HG03432 (cell line): ENCODE measurements at regions not wholly inside any gene's neighbourhood (a gene's known extent, or its start where the extent isn't known, plus 50 kb on each side); places are given as distances from the start of the nearest gene placed in this dataset.

Source experiments
- ATAC-seq: cut with Tn5 transposase; IDR thresholded peaks from one replicate; pipeline ENCODE4 v1.9.1; 2021; ENCODE audit warnings: mild to moderate bottlenecking, moderate library complexity; ENCODE audit not compliant: unreplicated experiment

DNA sequence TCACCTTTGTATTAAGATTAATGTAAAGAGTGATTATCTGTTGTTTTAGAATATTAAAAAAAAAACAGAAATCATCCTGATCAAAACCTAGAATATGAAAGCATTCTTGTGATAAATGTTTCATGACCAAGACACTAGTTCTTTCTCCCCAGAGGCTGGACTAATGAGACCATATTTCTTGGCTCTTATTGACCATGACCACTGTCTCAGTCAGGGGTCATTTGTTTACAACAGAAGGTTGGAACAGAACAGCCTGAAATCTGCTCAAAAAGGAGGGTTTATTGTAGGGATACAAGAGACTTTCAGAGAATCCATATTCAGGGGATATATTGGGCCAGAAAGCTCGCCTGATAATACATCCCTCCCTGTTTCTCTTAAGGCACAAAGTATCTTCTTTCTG is 87.7 kb downstream of the TMEM30B start:
- no peak for ATAC-seq

DNA sequence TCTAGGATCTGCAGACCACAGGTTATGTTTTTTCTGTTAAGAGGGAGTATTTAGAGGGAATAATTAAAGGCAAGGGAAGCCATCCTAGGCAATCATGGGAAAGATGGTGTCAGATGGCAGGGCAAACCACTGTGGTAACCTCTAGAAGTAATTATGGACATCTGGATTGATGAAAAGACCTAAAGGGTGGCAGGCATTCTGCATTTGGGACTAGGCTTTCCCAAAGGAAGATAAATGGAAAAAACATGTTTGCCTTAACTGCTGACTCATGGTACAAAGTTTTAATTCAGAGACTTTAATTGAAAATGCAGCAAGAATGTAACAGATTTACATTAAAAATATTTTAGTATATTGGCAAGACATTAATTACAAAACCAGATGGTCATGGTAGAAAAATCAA is 88.1 kb downstream of the TMEM30B start:
- ATAC-seq, result no peak

DNA sequence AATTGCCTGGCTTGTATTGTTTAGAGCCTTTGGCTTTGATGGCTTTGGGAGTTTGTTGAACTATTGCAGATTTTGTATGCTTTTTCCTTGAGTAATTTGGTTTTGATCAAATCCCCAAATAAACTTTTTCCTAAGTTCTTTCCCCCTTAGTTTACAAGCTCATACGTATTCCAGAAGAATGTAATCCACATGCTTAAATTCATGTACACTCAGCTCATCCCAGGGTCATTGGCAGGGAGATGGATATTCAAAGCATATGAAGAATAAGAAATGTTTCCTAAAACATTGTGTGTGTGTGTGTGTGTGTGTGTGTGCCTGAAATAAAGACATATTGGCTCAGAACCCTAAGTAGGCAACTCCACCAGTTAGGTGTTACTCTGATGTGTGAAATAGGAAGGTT is 89.4 kb downstream of the TMEM30B start:
- no peak for ATAC-seq

DNA sequence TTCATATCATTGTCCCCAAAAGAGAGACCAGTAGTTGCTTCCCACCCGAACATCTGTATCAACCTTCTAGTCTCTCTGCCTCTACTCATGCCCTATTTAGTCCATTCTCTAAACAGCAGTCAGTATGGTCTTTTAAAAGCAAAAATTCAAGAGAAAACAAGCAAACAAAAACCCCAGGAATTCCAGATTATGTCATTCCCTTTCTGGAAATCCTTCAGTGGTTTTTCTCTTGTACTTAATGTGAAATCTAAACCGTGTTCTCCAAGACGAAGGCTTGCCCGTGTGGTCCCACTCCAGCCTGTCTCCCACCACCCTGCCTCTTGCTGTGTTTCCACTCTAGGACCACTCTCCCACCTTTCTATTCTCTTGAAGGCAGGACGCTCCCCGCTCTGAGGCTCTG is 90.8 kb downstream of the TMEM30B start:
- ATAC-seq, result no peak

DNA sequence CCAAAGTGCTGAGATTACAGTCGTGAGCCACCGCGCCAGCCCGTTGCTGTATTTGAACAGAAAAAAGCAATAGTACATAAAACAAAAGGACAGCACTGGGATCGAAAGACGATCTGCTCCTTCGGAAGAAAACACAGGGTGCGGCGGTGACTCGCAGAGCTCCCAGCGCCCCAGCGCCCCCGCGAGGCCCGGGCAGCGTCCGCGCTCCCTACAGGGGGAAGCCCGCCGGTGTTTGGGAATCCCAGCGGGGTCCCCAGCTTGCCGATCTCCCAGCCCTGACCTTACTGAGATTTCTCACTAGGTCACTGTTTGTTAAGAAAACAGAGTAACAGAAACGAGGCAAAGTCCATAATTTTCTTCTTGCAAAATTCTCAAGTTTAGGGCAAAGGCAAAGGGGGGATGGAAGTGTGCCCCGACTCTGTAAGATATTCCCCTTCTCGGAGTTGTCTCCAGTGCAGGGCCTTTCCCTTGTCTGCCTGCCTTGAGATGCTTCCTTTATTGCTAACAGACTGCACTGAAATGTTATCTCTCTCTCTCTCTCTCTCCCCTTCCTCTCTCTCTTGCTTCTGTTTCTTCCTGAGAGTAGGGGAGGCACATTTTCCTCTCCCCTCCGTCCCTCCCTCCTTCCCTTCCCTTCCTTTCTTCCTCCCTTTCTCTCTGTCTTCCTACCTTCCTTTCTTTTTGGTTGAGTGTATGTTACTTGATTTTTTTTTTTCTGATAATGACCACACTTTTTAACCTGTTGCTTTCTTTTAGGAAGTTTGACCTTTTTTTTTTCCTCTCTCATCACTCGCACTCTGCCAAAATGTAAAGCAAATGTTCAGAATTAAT is 91.9 kb downstream of the TMEM30B start:
- peak; percentile 77 for ATAC-seq

DNA sequence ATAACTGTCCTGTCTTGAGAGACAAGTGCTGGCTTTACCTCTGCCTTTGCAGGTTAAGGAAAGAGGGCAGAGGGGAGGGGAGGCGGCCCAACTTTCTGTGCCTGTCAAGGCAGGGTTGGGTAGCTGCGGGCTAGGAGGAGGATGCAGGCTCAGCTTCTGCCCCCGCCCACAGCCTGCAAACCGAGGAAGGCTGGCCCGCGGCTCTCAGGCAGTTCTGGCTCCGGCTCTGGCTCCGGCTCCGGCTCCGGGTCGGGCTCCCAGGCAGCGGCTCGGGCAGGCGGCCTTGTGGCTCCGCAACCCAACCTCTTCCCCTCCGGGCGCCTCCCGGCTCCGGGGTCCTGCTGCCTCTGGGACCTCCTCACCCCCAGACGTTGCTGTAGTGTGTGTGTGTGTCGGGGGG is 92.9 kb downstream of the TMEM30B start:
- no peak for ATAC-seq

DNA sequence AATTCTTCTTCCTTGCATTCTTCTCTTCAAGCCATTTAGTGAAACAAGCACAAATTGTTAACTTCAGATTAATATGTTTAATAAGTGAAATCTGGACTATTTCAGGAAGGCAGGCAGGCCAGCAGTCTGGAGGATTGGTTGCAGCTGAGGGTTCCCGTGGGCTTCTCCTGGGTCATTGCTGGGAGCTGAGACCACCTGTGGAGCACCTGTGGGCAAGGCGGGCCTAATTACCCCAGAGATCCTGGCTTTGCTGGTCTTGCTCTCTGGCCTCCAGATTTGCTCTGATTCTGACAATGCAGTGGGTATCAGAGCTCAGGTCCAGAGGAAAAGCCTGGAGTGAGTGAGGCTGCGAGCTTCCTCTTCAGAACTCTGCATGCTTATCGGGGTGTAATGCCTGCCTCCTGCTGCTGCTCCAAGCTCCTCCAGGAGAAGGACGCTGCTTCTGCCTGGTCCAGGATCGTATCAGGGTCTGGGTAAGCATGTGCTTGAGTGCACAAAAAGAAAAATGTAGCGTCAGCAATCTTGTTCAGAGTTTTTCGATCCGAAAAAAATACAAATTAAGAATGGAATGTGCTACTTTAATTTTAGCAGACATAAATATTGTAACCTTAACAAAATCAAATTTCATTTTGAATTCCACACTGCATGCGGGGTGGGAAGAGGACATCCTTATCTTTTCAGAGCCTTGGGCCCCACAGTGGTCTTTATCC is 93.8 kb downstream of the TMEM30B start:
- no peak for ATAC-seq

DNA sequence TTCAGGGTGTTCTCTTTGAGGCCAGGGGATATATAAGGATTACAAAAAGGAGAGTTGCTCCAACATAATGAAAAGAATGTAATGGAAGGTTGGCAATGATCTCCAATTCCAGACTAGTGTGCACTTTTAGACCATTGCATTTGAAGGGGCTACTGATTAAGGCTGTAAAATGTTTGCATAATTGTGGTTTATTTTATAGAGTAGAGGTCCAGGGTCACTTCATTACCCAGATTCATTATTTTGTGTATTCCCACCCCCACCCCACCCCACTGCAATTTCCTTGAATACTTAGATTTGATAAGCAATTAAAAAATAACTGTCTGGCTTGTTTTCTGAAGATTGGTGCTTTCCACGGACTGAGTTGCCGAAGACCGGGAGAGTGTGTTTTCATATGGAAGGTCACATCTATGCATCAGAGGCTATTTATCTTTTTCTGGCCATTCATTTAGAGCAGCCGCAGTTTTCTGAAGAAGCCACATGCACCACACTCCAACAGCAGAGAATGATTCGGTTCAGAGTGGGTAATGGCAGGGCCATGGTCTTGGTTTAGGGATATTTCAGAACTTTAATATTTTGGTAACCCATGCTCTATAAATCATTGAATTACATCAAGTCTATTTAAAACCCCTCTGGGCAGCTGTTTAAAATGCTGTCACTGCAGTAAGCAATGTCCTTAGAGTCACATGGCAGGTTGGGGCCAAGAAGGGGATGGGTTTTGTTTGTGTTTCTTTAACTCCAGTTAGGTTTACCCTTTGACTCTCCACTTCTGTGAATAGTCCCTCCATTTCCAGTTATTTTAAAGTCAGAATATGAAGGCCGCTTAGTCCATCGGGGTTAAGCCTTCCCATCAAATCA is 94.6 kb downstream of the TMEM30B start:
- ATAC-seq, result no peak

DNA sequence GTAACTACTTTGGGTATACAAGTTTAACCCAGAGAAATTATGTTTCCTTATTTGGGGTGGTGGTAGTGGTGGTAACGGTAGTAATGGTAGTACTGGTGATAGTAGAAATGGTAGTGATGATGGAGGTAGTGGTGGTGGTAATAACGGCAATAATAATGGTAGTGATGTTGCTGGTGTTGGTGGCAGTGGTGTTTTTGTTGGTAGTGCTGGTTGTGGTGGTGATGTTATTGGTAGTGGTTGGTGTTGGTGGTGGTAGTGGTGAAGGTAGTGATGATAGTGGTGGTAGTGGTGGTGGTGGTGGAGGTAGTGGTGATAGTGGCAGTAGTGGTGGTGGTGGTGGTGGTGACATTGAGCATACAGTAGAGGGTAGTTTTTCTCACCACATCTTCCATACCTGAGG is 95.6 kb downstream of the TMEM30B start:
- ATAC-seq, result no peak

DNA sequence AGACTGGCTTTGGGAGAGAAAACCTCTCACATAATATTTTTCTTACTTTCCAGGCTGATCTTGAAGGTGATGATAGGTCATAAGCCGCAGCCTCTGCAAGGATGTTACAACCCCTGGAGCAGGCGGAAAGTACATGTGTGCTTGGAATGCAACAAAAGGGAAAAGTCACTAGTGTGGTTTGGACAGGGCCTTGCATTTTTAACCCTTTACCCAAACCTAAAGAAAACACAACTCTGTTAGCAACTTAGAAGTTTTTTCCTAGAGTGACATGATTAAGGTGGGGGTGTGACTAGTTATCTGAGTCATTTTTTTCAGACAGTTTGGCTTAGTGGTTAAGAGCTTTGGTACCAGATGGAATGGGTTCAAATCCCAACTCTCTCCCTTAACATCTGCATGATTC is 97.0 kb downstream of the TMEM30B start:
- ATAC-seq, result no peak

DNA sequence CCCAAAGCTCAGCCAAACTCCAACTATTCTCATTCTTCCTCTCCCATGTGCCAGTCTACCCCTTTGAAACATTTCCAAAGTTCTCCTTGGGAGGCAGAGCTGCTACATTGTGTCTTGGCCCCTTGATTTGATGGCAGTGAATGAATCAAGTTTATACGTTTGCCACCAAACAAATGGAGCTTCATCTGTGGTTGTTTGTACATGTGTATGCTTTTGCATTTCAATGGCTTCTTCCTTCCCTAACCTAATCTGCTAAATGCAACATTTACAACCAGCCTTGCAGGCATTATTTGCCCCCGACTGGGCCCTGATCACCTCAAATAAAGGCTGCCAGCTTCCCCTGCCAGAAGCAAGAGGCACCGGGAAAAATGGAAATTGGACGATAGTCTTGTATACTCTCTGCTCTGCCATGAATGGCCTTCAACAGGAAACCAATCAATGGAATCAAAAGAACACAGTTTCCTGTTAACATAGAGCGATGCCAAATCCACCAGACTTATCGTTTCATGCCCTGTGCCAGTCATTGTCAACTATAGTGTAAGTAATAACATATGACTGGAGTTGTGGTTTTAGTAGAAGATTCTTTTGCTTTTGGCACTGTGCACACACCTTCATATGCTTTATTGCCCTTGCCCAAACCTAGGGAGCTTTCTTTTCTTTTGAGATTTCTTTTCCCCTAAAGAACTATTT is 97.8 kb downstream of the TMEM30B start:
- no peak for ATAC-seq

DNA sequence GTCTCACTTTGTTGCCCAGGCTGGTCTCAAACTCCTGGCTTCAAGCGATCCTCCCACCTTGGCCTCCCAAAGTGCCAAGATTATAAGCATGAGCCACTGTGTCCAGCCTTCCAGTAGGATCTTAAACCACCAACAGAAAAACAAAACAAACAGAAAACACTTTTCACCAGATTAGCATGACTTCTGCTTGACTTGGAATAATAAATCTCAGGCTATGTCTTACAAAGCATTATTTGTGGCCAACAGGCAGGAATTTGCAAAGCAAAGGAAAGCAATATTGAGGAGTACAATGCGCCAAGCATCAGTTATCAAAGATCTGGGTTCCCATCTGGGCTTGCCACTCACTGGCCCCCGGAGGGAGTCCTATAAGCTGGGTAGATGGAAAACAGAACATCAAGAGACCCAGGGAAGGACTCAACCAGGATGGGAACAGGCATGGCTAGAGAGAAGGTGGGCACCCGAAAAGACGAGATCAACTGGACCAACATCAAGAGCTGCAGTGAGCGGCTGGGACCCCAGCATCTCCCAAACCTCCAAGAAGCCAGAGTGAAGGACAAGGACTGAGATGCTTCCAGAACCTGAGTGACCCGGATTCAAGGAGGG is 101.2 kb downstream of the TMEM30B start:
- ATAC-seq, result no peak

DNA sequence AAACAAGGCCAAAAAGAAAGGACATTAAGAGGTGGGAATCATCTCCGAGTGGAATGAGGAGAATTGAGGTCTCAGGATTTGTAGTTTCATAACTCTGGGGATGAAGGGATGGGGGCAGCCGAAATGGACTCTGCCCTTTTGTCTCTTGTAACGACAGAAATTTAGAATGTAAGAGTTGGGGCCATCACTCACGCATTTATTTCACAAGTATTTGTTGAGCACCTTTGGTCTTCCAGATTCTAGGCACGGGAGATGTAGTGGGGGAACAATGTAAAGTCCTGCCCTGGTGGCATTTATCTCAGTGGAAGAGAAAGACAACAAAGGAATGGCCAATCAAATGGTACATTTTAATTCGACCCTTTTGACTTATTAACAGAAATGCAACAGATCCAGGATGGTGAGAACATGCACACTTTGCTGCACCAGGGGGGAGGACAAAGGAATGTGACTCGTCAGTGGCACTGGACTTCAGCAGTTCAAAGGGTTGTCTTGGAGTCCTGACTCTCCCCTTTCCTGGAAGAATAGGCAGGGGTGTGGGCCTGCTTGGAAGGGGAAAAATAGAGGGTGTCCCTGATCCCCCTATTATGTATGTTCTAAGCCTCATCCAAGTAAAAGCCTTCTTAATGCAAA is 102.0 kb downstream of the TMEM30B start:
- no peak for ATAC-seq

DNA sequence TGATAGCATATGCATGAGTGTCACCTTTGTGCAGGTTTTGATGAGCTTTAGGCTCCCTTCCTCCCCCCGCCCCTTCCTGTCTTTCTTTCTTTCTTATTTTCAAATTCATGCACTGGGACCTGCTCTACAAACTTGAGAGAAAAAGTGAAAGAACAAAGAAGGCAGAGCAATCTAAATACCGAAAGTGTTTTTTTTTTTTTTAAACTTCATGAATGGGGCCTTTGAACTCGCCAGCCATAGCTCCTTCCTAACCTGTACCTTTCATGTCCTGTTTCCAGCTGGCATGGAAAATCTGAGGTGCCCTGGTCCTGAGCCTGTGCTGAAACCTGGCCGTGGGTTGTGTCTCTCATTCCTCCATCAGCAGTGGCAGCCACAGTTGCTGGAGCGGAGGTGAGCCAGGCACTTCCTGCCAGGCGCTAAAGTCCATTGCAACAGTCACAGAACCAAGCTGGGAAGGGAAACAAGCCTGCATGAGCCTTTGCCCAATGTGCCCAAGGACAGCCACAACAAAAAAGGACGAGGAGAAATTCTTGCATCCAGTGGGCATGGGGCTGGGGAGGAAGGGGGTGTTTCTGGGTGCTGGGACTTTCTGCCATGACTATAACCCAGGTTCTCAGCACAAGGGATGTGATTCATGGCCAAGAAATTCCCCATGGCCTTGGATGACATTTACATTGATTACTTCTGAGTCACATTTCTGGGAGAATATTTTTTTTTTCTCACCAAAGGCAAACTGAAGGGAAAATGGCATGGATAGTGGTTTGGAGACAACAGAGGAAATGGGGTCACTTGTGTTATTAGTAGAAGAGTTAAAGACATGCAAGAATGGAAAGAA is 102.7 kb downstream of the TMEM30B start:
- ATAC-seq, result peak; percentile 51

DNA sequence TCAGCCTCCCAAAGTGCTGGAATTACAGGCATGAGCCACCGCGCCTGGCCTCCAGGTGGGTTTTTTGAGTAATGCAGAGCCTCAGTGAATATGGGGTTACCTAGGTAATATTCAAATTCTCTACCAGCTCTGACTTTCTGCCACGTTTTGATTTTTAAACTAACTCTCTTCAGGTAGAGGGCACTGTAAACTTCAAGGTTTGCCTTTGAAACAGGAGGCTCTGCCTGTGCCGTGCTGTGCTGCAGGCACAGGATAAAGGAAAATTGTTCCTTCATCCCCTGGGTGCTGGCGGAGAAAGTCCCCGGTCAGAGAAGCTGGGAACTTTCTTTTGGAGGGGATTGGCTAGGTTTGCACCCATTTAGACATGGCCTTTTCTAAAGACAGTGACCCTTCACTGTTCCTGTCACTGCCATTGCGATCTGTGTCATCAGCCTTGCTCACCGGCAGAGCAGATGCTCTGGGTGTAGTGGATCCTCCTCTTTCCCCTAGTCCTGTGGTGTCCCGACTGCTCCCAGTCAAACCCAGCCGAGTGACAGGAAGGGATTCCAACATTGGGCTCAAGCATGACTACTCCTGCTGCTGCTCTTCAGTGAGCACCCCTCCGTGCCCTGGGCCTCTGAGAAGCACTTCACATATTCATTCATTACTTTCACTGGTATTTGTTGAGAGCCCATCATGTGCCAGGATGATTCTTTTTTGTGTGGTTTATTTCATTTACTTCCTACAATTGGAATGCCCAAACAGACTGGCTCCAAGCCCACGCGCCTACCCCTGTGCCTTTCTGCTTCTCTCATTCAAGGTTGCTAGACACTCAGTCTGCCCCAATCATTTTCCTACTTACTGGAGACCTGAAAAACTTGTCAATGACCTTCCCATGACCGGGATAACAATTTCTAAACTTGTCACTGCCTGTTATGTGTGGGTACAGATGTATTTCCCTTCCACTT is 103.6 kb downstream of the TMEM30B start:
- ATAC-seq, result no peak

DNA sequence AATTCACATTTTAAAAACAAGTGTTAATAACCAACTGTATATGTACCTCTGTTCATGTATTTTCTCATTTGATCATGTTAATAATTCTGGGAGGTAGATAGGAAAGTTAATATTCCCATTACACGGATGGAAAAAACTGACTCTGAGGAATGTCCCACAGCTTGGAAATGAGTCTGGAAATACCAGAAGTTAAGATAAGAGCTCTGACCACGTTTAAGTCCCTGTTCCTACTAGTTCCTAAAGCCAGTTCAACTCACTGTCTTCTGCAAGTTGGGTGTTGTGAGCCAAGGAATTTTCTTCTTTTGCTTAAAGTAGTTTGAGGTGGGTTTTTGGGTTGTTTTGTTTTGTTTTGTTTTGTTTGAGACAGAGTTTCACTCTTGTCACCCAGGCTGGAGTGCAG is 104.5 kb downstream of the TMEM30B start:
- no peak for ATAC-seq

DNA sequence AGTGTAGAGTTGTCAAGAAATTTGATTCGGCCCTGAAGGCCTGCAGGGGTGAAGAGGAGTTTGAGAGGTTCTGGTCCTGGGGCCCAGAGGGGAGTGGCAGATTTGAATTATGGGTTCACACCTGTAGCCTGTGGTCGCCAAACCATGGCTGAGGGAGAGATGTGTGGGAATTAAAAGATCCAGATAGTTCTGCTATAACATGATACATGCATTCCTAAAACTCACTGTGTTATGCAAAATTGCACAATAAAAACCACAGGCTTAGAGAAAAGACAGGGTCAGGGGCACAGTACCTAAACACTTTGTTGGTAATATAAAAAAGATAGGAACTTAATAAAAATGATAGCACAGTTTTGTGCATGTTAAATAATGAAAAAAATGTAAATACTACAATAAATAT is 106.2 kb downstream of the TMEM30B start:
- ATAC-seq, result no peak

DNA sequence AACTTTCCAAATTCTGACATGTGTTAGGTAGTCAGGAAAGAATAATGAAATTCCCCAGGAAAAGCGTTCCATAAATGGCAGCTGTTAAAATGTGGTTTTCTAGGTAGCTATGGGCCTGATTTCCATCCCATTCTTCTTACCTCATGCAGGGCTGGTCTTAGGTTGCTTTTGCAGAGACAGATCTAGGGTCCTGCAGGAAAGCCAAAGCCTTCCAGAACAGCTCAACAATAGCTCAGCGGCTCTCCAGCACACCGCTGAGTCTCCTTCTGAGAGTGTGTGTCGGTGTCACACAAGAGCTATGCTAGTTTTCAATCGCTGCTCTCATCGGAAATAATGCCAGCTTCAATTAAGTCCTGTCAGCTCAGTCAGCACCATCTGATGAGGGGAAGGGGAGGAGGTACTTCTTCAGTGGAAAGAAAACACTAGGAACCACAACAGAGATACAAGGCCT is 106.7 kb downstream of the TMEM30B start:
- ATAC-seq, result no peak
